Glutamatergic neuron (in vitro differentiated cells): ENCODE measurements at regions not wholly inside any gene's neighbourhood (a gene's known extent, or its start where the extent isn't known, plus 50 kb on each side); places are given as distances from the start of the nearest gene placed in this dataset.

ENCODE experiments used
- DNase-seq: peaks from one replicate; pipeline ENCODE4 v3.0.0; 2022
- H3K27ac Mint-ChIP-seq: one replicate; pipeline ENCODE4 v1.8.0; 2020; ENCODE audit warnings: mild to moderate bottlenecking, mixed read lengths, inconsistent platforms; ENCODE audit not compliant: unreplicated experiment
- H3K27me3 Mint-ChIP-seq: one replicate; pipeline ENCODE4 v1.8.0; 2020; ENCODE audit warnings: mild to moderate bottlenecking, moderate library complexity, mixed read lengths, inconsistent platforms; ENCODE audit not compliant: unreplicated experiment
- H3K36me3 Mint-ChIP-seq: one replicate; pipeline ENCODE4 v1.8.0; 2020; ENCODE audit warnings: mild to moderate bottlenecking, mixed read lengths, inconsistent platforms; ENCODE audit not compliant: unreplicated experiment
- H3K4me1 Mint-ChIP-seq: one replicate; pipeline ENCODE4 v1.8.0; 2020; ENCODE audit warnings: mild to moderate bottlenecking, low read depth, mixed read lengths, inconsistent platforms; ENCODE audit not compliant: unreplicated experiment
- H3K4me3 Mint-ChIP-seq: one replicate; pipeline ENCODE4 v1.8.0; 2020; ENCODE audit warnings: mild to moderate bottlenecking, mixed read lengths, inconsistent platforms; ENCODE audit not compliant: unreplicated experiment
- H3K9me3 Mint-ChIP-seq: one replicate; pipeline ENCODE4 v1.8.0; 2020; ENCODE audit warnings: mild to moderate bottlenecking, moderate library complexity, mixed read lengths, inconsistent platforms; ENCODE audit not compliant: unreplicated experiment
- TF ChIP-seq, protein P1 (sequence below): fragments of 200-600 bp; sonication (generic); IDR thresholded peaks from one replicate; pipeline ENCODE4 v1.5.0; 2021; ENCODE audit not compliant: partially characterized antibody, unreplicated experiment

DNA sequence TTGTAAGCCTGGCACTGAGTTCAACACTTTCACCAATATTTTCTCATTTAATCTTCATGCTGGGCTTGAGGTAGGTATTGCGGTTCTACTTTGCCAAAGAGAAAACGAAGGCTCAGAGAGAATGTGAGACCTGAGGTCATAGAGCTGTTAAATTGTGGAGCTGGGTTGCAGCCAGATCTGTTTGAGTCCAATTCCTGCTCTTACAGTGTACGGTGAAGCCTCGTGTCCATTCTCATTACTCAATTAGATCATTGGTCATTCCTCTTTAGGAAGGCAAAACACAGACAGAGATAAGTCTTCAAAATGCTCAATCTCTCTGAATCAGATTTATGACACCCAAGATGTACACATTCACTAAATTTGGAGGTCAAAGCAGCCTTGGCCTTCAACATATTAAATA, 559.0 kb upstream of the DAB1 start:
- TF ChIP-seq, protein P1, sequence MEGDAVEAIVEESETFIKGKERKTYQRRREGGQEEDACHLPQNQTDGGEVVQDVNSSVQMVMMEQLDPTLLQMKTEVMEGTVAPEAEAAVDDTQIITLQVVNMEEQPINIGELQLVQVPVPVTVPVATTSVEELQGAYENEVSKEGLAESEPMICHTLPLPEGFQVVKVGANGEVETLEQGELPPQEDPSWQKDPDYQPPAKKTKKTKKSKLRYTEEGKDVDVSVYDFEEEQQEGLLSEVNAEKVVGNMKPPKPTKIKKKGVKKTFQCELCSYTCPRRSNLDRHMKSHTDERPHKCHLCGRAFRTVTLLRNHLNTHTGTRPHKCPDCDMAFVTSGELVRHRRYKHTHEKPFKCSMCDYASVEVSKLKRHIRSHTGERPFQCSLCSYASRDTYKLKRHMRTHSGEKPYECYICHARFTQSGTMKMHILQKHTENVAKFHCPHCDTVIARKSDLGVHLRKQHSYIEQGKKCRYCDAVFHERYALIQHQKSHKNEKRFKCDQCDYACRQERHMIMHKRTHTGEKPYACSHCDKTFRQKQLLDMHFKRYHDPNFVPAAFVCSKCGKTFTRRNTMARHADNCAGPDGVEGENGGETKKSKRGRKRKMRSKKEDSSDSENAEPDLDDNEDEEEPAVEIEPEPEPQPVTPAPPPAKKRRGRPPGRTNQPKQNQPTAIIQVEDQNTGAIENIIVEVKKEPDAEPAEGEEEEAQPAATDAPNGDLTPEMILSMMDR: no peak
- DNase-seq: no peak

DNA sequence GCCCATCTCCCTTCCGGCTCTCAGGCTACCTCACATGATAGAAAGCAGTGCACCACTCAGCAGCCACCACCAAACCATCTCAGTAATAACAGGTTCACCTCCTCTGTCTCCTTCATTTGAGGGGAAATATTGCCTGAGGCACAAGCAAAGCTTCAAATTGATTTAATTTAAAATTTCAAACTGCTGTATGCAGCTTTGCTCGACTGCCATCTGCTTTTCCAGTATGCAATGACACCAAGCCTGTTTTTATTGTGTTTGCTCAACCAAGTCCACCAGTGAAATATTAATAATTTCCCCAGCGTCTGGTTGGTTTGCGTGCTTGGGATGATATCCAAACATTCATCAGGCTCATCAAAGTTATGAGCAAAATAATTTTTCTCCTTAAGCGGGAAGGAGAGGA, 552.4 kb upstream of the DAB1 start:
- Mint-ChIP-seq H3K36me3 (no peaks in the 10 kb centered on the region), H3K4me1 (no peaks in the 10 kb centered on the region), H3K9me3 (no peaks in the 10 kb centered on the region), H3K27ac (no peak overlapping the region), H3K27me3 (no peaks in the 10 kb centered on the region), H3K4me3 (no peak overlapping the region)
- TF ChIP-seq, protein P1: no peak
- DNase-seq: no peak

More for the DNA sequence above, 559.0 kb upstream of the DAB1 start:
- H3K27ac Mint-ChIP-seq: no peak overlapping the region
- H3K4me3 Mint-ChIP-seq: no peak overlapping the region
- H3K9me3 Mint-ChIP-seq: no peaks in the 10 kb centered on the region
- no peaks in the 10 kb centered on the region for H3K36me3 Mint-ChIP-seq
- no peaks in the 10 kb centered on the region for H3K27me3 Mint-ChIP-seq
- H3K4me1 Mint-ChIP-seq: no peaks in the 10 kb centered on the region

DNA sequence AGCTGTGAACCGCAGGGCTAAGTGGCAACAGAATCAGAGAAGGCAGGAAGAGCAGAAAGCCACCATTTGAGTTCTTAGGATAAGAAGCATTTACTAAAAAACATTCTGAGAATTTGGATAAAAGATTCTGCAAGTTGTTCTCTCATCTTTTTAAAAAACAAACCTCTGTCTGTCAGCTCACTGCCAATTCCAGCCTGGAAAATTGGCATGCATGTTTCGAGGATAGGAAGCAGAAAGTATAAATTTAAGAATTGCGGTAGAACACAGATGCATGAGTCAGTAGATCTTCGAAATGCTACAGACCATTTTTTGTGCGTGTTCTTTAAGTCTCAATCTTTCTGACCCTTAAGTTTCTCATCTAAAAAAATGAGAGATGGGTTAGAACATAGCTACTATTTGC, 544.5 kb upstream of the DAB1 start:
- no peaks in the 10 kb centered on the region for H3K27me3 Mint-ChIP-seq
- no peaks in the 10 kb centered on the region for H3K36me3 Mint-ChIP-seq
- DNase-seq: no peak
- peaks cover 8% of the 10 kb centered on the region for H3K4me1 Mint-ChIP-seq
- H3K4me3 Mint-ChIP-seq: no peak overlapping the region
- H3K27ac Mint-ChIP-seq: no peak overlapping the region
- H3K9me3 Mint-ChIP-seq: no peaks in the 10 kb centered on the region
- TF ChIP-seq, protein P1: no peak

DNA sequence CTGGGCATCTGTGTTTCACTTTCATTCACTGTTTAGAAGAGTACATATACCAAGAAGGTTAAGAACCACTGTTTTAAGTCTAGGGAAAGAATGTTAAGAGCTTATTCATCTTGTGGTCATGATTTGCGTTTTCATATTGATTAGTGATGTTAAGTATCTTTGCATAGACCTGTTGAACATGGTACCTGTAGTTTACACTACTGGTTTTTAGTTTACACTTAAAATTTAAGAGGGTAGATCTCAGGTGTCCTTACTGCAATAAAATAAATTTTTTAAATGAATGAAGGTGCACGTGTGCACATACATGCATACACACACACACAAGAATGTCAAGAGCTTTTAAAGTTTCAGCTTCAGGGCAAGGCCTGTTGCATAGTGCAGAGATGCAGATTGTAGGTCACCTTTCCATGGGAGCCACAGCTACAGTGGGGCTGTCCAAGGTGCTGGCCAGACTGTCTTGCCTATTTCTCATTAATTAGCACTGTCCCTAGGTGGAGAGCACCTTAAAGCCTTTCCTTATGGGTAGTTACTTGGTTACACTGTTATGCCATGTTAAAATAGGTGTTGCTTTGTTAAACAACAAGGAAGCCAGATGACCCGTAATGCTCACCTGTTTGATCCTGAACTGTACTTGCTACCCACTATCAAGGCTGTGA, 543.0 kb upstream of the DAB1 start:
- Mint-ChIP-seq H3K9me3 (no peaks in the 10 kb centered on the region), H3K4me1 (peaks cover 10% of the 10 kb centered on the region), H3K27me3 (no peaks in the 10 kb centered on the region), H3K27ac (no peak overlapping the region), H3K4me3 (no peak overlapping the region), H3K36me3 (no peaks in the 10 kb centered on the region)
- no peak for DNase-seq
- TF ChIP-seq, protein P1: no peak

DNA sequence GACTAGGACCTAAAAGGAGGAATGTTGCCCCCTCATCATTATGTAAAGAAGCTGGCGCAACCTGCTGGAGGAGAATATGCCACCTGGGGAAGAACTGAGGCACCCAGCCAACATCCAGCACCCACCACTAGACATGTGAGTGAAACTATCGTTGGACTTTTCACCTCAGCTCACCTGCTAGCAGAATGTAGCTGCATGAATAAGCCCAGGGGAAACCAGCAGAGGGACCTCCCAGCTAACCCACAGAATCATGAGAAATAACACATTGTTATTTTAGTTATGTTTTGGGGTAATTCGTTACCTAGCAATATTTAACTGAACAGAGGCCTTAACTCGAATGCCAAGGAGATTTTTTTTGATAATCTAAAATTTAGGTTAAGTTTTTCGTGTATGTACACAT, 542.5 kb upstream of the DAB1 start:
- H3K27me3 Mint-ChIP-seq: no peaks in the 10 kb centered on the region
- DNase-seq: no peak
- no peaks in the 10 kb centered on the region for H3K9me3 Mint-ChIP-seq
- H3K27ac Mint-ChIP-seq: no peak overlapping the region
- H3K4me1 Mint-ChIP-seq: peaks cover 10% of the 10 kb centered on the region
- no peaks in the 10 kb centered on the region for H3K36me3 Mint-ChIP-seq
- TF ChIP-seq, protein P1: no peak
- H3K4me3 Mint-ChIP-seq: no peak overlapping the region
